ENCODE measurements at regions not wholly inside any gene's neighbourhood (a gene's known extent, or its start where the extent isn't known, plus 50 kb on each side); places are given as distances from the start of the nearest gene placed in this dataset.
"Not testable (repeated sequence)": the region's sequence is repeated elsewhere in the genome, so short reads cannot be mapped to it uniquely, and the experiment has no call there.

- DNase-seq (ENCODE audit: low read depth in 2 of 2): not testable (repeated sequence)
Observed at GRCh38 chr3:10657339-10657738, 152.0 kb upstream of the ATP2B2 start.

- no peak for DNase-seq (ENCODE audit: low read depth in 2 of 2)
Observed at GRCh38 chr3:10665592-10665991, 150.4 kb upstream of the SLC6A11 start.

- no peak for DNase-seq (ENCODE audit: low read depth in 2 of 2)
Observed at GRCh38 chr3:10666621-10667020, 149.4 kb upstream of the SLC6A11 start.

DNA sequence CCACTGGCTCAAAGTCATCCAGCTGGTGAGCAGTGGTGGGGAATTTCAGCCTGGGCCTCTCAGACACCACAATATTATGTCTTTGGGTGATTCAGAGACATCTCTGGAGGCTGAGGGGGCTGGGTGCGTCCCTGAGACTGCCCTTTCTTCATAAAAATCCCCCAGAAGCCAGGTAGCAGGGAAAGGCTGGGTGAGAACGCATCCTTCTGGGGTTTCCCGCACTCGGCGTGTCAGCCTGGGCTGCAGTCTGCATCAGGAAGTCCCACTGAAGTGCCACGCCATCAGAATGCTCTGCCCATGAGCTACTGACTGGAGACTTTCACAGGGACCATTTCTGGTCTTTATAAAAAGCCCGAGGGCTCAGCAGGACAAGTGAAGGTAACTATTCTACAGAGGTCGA is 148.8 kb upstream of the SLC6A11 start:
- DNase-seq (ENCODE audit: low read depth in 2 of 2): no peak

DNA sequence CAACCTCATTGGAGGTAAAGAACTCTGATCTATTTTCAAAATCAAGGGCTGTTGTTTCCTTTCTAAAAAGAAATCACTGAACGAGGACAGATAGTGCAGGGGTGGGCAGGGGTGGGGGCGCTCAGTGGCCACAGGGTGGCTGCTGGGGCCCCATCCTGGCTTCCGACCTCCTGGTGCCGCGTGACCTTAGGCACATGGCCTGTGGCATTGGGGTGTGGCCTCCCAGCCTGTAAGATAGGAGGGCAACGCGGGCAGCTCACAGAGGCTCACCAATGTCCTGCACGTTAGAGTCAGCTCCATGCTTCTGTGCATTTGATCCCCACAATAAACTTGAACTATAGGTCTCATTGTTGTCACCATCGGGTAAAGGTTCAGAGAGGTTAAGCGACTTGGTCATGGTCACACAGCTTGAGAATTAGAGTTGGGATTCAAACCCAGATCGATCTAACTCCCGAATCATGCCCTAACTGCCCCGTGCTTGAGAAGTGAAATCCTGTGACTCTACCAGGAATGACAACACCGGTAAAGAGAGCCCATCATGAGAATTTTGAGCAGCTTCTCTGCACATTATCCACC is 148.0 kb upstream of the SLC6A11 start:
- no peak for DNase-seq (ENCODE audit: low read depth in 2 of 2)

DNA sequence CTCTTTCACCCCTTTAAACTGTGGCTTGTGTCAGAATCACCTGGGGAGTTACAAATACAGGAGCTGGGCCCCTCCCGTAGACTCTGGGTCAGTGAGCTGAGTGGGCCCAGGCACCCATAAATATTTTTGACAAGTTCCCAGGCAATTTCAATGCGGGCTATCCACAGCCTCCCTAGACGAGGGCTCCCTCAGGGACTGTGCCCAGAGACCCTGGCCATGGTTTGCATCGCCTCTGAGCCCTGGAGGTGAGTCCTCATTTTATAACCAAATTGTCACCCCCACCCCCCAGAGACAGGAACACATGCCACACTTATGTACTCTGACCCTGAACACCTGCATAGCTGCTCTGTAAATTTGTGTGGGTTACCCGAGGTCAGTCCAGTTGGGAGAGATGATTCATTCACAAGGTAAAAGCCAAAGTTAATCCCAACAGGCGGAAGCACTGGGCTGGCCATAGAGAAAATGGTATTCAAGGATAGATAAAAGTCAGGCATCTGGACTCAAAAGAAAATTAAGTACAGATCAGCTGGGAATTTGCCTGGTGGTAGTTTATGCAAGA is 146.5 kb upstream of the SLC6A11 start:
- no peak for DNase-seq (ENCODE audit: low read depth in 2 of 2)

DNA sequence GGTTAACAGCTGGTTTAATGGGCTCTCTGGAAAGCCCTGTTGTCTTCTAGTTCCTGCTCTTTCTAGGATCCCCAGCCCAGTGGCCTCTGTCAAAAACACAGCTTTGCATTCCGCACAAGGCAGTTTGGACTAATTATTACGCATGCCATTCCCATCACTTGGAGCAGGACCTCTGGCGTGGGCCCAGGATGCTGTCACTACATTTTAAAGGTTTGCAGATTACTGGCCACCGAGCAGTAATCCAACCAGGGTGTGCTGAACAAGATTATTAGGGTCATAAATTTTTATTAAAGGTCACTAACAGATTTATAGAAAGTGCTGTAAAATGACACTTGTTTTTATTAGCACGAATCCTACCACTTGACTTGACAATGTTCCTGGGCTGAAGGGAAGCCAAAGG is 143.6 kb upstream of the SLC6A11 start:
- DNase-seq (ENCODE audit: low read depth in 2 of 2): no peak

- no peak for DNase-seq (ENCODE audit: low read depth in 2 of 2)
Observed at GRCh38 chr3:10674578-10674977, 141.4 kb upstream of the SLC6A11 start.

DNA sequence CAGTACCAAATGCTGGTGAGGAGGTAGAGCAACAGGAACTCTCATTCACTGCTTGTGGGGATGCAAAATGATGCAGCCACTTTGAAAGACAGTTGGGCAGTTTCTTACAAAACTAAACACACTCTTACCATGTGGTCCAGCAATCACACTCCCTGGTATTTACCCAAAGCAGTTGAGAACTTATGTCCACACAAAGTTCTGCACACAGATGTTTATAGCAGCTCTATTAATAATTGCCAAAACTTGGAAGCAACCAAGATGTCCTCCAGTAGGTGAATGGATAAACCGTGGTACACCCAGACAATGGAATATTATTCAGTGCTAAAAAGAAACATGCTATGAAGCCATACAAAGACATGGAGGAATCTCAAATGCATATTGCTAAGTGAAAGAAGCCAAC is 139.1 kb upstream of the SLC6A11 start:
- DNase-seq (ENCODE audit: low read depth in 2 of 2): no peak

GRCh38 chr3:10678796-10679376 is 137.1 kb upstream of the SLC6A11 start:
- no peak for DNase-seq (ENCODE audit: low read depth in 2 of 2)

DNA sequence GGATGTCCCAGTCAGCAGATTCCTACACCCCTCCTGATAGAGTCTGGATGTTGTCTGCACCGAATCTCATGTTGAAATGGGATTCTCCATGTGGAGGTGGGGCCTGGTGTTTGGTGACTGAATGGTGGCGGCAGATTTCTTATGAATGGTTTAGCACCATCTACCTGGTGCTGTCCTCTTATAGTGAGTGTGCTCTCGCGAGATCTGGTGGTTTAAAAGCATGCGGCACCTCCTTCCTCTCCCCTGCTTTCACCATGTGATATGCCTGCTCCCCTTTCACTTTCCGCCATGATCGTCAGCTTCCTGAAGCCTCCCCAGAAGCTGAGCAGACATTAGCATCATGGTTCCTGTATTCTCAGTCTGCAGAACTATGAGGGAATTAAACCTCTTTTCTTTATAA is 135.2 kb upstream of the SLC6A11 start:
- DNase-seq (ENCODE audit: low read depth in 2 of 2): no peak

DNA sequence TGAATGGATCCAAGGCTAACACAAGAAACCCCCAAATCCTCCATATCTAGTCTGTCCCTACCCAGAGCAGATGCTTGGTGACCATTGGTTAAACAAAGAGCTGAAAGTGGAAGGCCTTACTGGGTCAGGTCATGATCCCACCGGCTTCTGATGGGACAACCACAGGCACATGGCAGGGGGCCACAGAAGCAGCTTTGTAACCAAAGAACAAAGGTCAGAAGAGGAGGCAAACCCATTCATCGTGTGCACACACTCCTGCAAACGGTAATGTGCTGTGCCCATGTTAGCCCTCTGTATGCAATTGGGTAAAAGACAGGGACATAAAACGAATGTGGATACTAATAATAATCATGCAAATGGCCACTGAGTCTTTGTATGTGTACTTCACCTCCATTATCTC is 133.3 kb upstream of the SLC6A11 start:
- no peak for DNase-seq (ENCODE audit: low read depth in 2 of 2)

- DNase-seq (ENCODE audit: low read depth in 2 of 2): no peak
Observed at GRCh38 chr3:10683106-10683505, 132.9 kb upstream of the SLC6A11 start.

DNA sequence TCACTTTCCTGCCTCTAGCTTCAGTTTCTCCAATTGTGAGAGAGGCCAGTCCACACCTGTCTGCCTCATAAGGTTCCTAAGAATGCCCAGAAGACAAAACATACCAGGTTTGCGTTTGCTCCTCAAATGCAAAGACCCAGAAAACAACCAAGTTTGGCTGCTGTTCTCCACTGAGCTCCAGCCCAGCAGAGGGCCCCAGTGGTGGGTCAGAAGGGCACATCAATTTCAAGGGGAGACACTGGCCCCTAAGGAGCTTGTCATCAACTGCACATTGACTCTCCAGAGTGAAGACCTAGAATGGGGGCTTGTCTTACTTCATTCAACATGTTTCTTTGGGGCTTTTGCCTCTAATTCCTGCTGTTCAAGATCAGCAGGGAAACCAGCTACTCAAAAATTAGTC is 127.9 kb upstream of the SLC6A11 start:
- no peak for DNase-seq (ENCODE audit: low read depth in 2 of 2)

- DNase-seq (ENCODE audit: low read depth in 2 of 2): no peak
Observed at GRCh38 chr3:10688548-10689172, 127.4 kb upstream of the SLC6A11 start.

GRCh38 chr3:10692039-10692622 is 123.9 kb upstream of the SLC6A11 start:
- DNase-seq (ENCODE audit: low read depth in 2 of 2): no peak

DNA sequence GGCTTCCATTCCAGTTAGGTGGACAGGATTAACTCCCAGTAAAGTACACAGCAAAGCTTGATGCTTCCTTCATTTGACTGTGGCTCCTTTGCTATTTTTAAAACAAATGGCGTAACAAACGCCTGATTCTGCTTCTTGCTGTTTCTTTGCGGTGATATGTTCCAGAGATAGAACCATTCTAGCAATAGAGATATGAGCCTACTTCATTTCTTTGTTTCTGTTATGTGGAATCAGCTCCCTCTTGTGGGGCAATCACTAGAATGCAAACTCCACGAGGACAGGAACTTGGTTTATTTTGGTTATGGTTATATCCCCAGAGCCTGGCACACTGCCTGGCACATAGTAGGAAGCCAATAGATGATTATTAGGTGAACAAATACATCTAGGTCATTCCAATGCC is 122.6 kb upstream of the SLC6A11 start:
- no peak for DNase-seq (ENCODE audit: low read depth in 2 of 2)

- no peak for DNase-seq (ENCODE audit: low read depth in 2 of 2)
Observed at GRCh38 chr3:10694179-10694578, 121.8 kb upstream of the SLC6A11 start.

- not testable (repeated sequence) for DNase-seq (ENCODE audit: low read depth in 2 of 2)
Observed at GRCh38 chr3:10695186-10695585, 120.8 kb upstream of the SLC6A11 start.

- DNase-seq (ENCODE audit: low read depth in 2 of 2): no peak
Observed at GRCh38 chr3:10695595-10696285, 120.3 kb upstream of the SLC6A11 start.

- DNase-seq (ENCODE audit: low read depth in 2 of 2): no peak
Observed at GRCh38 chr3:10697918-10698317, 118.1 kb upstream of the SLC6A11 start.

DNA sequence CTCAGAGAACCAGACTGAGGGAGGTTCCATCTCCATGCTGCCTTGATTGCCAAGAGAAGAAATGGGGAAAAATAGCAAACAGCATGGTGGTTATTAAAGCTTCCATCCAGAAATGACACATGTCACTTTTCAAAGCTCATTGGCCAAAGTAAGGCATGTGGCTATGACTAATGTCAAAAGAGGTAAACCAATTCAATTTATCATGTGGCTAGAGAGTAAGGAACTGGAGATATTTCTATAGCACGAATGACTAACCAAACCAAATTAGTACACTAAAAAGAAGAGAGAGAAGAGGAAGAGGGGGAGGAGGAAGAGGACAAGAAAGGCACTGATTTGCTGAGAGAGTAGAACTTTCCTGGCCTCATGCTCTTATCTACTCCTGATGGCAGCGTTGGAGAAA is 115.2 kb upstream of the SLC6A11 start:
- no peak for DNase-seq (ENCODE audit: low read depth in 2 of 2)

Measured in dermis microvascular lymphatic vessel endothelial cell (primary cell).